Naive thymus-derived CD8-positive, alpha-beta T cell (primary cell): ENCODE measurements at regions not wholly inside any gene's neighbourhood (a gene's known extent, or its start where the extent isn't known, plus 50 kb on each side); places are given as distances from the start of the nearest gene placed in this dataset.
"Not testable (repeated sequence)": the region's sequence is repeated elsewhere in the genome, so short reads cannot be mapped to it uniquely, and the experiment has no call there.

ENCODE experiments used
- ATAC-seq, 2 donors: fragments of 150-1000 bp; cut with Tn5 transposase in 1 of 2; sonication (Bioruptor Pico), chemical (Tn5 transposase) in 1 of 2; 1 replicate in 1 of 2; 2 replicates in 1 of 2; pipeline ENCODE4 v1.10.0; 2021; ENCODE audit warnings: mild to moderate bottlenecking in 2 of 2, moderate library complexity in 2 of 2
- POLR2A ChIA-PET: fragments of 350-600 bp; sonication (Branson Sonifier 250); formaldehyde crosslinking; loops from one replicate; lab custom pipeline; 2021; ENCODE audit warnings: antibody characterized with exemption; lab: Charles Lee
- DNase-seq, 10 donors: peaks; one replicate each; pipeline versions ENCODE4 v3.0.0 to v3.0.0-alpha.2; 2020 to 2022
- H3K27ac Mint-ChIP-seq, 10 donors: one replicate each; pipeline ENCODE4 v1.8.0; 2020 to 2022; ENCODE audit warnings: mild to moderate bottlenecking in 10 of 10, mixed read lengths in 10 of 10, moderate library complexity in 4 of 10, inconsistent platforms in 1 of 10
- H3K27me3 Mint-ChIP-seq, 5 donors: one replicate each; pipeline ENCODE4 v1.8.0; 2021 to 2022; ENCODE audit warnings: mixed read lengths in 5 of 5
- H3K36me3 Mint-ChIP-seq, 3 donors: one replicate each; pipeline ENCODE4 v1.8.0; 2020 to 2022; ENCODE audit warnings: mixed read lengths in 3 of 3, mild to moderate bottlenecking in 2 of 3, inconsistent platforms in 1 of 3
- H3K4me1 Mint-ChIP-seq, 4 donors: one replicate each; pipeline ENCODE4 v1.8.0; 2021 to 2022; ENCODE audit warnings: mixed read lengths in 4 of 4
- H3K4me3 Mint-ChIP-seq, 10 donors: one replicate each; pipeline ENCODE4 v1.8.0; 2020 to 2022; ENCODE audit warnings: mild to moderate bottlenecking in 10 of 10, mixed read lengths in 10 of 10, moderate library complexity in 6 of 10, inconsistent platforms in 1 of 10
- H3K9me3 Mint-ChIP-seq, 9 donors: one replicate each; pipeline ENCODE4 v1.8.0; 2020 to 2022; ENCODE audit warnings: mixed read lengths in 9 of 9, mild to moderate bottlenecking in 3 of 9, inconsistent platforms in 1 of 9, moderate library complexity in 1 of 9

GRCh38 chr4:131725521-131725920, 1423.6 kb upstream of the PCDH10 start:
- DNase-seq, H3K4me1 Mint-ChIP-seq, H3K27ac Mint-ChIP-seq, POLR2A ChIA-PET, H3K27me3 Mint-ChIP-seq, ATAC-seq, H3K36me3 Mint-ChIP-seq: not testable (repeated sequence)
- Mint-ChIP-seq H3K4me3 (peak overlapping the region in 1 of 10 donors; percentile 40), H3K9me3 (peaks cover 0 to 14% (median 4%) of the 10 kb centered on the region in 9 donors)

GRCh38 chr4:131726940-131727339, 1422.2 kb upstream of the PCDH10 start:
- DNase-seq, H3K4me3 Mint-ChIP-seq, H3K27me3 Mint-ChIP-seq, H3K4me1 Mint-ChIP-seq, ATAC-seq, POLR2A ChIA-PET, H3K27ac Mint-ChIP-seq, H3K36me3 Mint-ChIP-seq: not testable (repeated sequence)
- peaks cover 0 to 14% (median 2%) of the 10 kb centered on the region in 9 donors for H3K9me3 Mint-ChIP-seq

- H3K27me3 Mint-ChIP-seq, H3K4me3 Mint-ChIP-seq, H3K4me1 Mint-ChIP-seq, POLR2A ChIA-PET, H3K36me3 Mint-ChIP-seq, H3K27ac Mint-ChIP-seq, ATAC-seq: not testable (repeated sequence)
- H3K9me3 Mint-ChIP-seq = peaks cover 0 to 14% (median 2%) of the 10 kb centered on the region in 9 donors
- peak in 1 of 10 donors; percentile 8 for DNase-seq
Observed at GRCh38 chr4:131727418-131727817, 1421.7 kb upstream of the PCDH10 start.

GRCh38 chr4:131729205-131729604, 1419.9 kb upstream of the PCDH10 start:
- H3K4me3 Mint-ChIP-seq, POLR2A ChIA-PET, H3K36me3 Mint-ChIP-seq, H3K27me3 Mint-ChIP-seq, H3K27ac Mint-ChIP-seq, DNase-seq, H3K4me1 Mint-ChIP-seq, ATAC-seq: not testable (repeated sequence)
- peaks cover 0 to 14% (median 0%) of the 10 kb centered on the region in 9 donors for H3K9me3 Mint-ChIP-seq

- H3K4me3 Mint-ChIP-seq, H3K27me3 Mint-ChIP-seq, H3K4me1 Mint-ChIP-seq, H3K36me3 Mint-ChIP-seq, DNase-seq, ATAC-seq, POLR2A ChIA-PET, H3K27ac Mint-ChIP-seq: not testable (repeated sequence)
- H3K9me3 Mint-ChIP-seq = peaks cover 0 to 14% (median 0%) of the 10 kb centered on the region in 9 donors
Observed at GRCh38 chr4:131729716-131730398, 1419.2 kb upstream of the PCDH10 start.

GRCh38 chr4:131730574-131730973, 1418.5 kb upstream of the PCDH10 start:
- ATAC-seq, H3K27ac Mint-ChIP-seq, H3K4me1 Mint-ChIP-seq, H3K4me3 Mint-ChIP-seq, DNase-seq, POLR2A ChIA-PET, H3K27me3 Mint-ChIP-seq, H3K36me3 Mint-ChIP-seq: not testable (repeated sequence)
- peaks cover 0 to 12% (median 0%) of the 10 kb centered on the region in 9 donors for H3K9me3 Mint-ChIP-seq

- H3K4me3 Mint-ChIP-seq, H3K27me3 Mint-ChIP-seq, ATAC-seq, H3K4me1 Mint-ChIP-seq, H3K36me3 Mint-ChIP-seq, H3K27ac Mint-ChIP-seq, POLR2A ChIA-PET: not testable (repeated sequence)
- peaks cover 0 to 12% (median 0%) of the 10 kb centered on the region in 9 donors for H3K9me3 Mint-ChIP-seq
- peak in 1 of 10 donors; percentile 66 for DNase-seq
Observed at GRCh38 chr4:131732034-131732630, 1417.0 kb upstream of the PCDH10 start.

GRCh38 chr4:131734321-131734720, 1414.8 kb upstream of the PCDH10 start:
- H3K4me3 Mint-ChIP-seq, POLR2A ChIA-PET, H3K4me1 Mint-ChIP-seq, DNase-seq, H3K27me3 Mint-ChIP-seq, ATAC-seq, H3K36me3 Mint-ChIP-seq, H3K9me3 Mint-ChIP-seq, H3K27ac Mint-ChIP-seq: not testable (repeated sequence)

GRCh38 chr4:131734851-131735385, 1414.2 kb upstream of the PCDH10 start:
- H3K9me3 Mint-ChIP-seq, H3K4me3 Mint-ChIP-seq, H3K4me1 Mint-ChIP-seq, ATAC-seq, H3K27me3 Mint-ChIP-seq, POLR2A ChIA-PET, H3K36me3 Mint-ChIP-seq, H3K27ac Mint-ChIP-seq: not testable (repeated sequence)
- peak in 2 of 10 donors; percentile 3 to 70 for DNase-seq

GRCh38 chr4:131738991-131739390, 1410.1 kb upstream of the PCDH10 start:
- H3K4me1 Mint-ChIP-seq, DNase-seq, H3K27me3 Mint-ChIP-seq, H3K4me3 Mint-ChIP-seq, ATAC-seq, H3K9me3 Mint-ChIP-seq, H3K27ac Mint-ChIP-seq, POLR2A ChIA-PET, H3K36me3 Mint-ChIP-seq: not testable (repeated sequence)

- H3K9me3 Mint-ChIP-seq, H3K4me3 Mint-ChIP-seq, H3K36me3 Mint-ChIP-seq, POLR2A ChIA-PET, ATAC-seq, H3K27ac Mint-ChIP-seq, DNase-seq, H3K27me3 Mint-ChIP-seq, H3K4me1 Mint-ChIP-seq: not testable (repeated sequence)
Observed at GRCh38 chr4:131741836-131742235, 1407.3 kb upstream of the PCDH10 start.

- DNase-seq = peak in 1 of 10 donors; percentile 65
- POLR2A ChIA-PET, H3K4me3 Mint-ChIP-seq, H3K4me1 Mint-ChIP-seq, H3K36me3 Mint-ChIP-seq, H3K27ac Mint-ChIP-seq, H3K27me3 Mint-ChIP-seq, H3K9me3 Mint-ChIP-seq, ATAC-seq: not testable (repeated sequence)
Observed at GRCh38 chr4:131742536-131743205, 1406.4 kb upstream of the PCDH10 start.

GRCh38 chr4:131743348-131743747, 1405.7 kb upstream of the PCDH10 start:
- H3K27ac Mint-ChIP-seq, H3K4me3 Mint-ChIP-seq, H3K36me3 Mint-ChIP-seq, POLR2A ChIA-PET, ATAC-seq, H3K27me3 Mint-ChIP-seq, H3K9me3 Mint-ChIP-seq, DNase-seq, H3K4me1 Mint-ChIP-seq: not testable (repeated sequence)
